ENCODE measurements at regions not wholly inside any gene's neighbourhood (a gene's known extent, or its start where the extent isn't known, plus 50 kb on each side); places are given as distances from the start of the nearest gene placed in this dataset.

- TF ChIP-seq CTCF (IDR thresholded peaks at IDR 0.05) (no peak), POLR2A (IDR thresholded peaks at IDR 0.05) (no peak)
These were observed 132.1 kb upstream of the SOX5 start for GRCh38 chr12:24081606-24082005.
